ENCODE measurements at regions not wholly inside any gene's neighbourhood (a gene's known extent, or its start where the extent isn't known, plus 50 kb on each side); places are given as distances from the start of the nearest gene placed in this dataset.

DNA sequence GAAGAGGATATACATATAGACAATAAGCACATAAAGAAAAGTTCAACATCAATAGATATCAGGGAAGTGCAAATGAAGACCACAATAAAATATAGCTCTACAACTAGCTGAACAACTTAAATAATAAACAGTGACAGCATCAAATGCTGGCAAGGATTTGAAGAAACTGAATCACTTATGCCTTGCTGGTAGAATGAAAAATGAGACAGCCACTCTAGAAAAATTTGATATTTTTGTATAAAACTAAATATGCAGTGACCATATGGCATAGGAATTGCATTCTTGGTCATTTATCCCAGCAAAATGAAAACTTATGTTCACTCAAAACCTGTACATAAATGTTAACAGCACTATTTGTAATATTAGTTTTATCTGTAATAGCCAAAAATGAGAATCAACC, 1102.0 kb downstream of the C4orf33 start:
- DNase-seq: no peak

- no peak for DNase-seq
These were observed 1107.6 kb downstream of the C4orf33 start for GRCh38 chr4:130203571-130203970.

DNA sequence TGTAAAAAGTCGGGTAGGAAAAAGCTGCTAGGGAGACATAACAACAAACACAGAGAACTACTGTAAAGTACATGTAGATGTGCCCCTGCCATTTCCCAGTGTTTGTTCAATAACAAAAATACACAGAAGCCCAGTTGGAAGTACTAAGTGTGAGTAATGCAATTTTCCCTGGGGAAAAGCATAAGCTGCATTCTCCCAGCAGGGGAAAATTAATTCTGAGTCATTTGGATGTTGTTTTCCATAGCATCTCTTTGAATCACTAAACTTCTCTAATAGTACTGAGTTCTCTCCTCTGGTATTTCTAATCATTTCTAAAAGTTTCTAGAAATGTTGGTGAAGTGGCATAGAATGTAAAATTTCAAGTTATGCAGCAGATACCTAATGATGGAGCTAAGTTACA, 1114.9 kb downstream of the C4orf33 start:
- DNase-seq: no peak

DNA sequence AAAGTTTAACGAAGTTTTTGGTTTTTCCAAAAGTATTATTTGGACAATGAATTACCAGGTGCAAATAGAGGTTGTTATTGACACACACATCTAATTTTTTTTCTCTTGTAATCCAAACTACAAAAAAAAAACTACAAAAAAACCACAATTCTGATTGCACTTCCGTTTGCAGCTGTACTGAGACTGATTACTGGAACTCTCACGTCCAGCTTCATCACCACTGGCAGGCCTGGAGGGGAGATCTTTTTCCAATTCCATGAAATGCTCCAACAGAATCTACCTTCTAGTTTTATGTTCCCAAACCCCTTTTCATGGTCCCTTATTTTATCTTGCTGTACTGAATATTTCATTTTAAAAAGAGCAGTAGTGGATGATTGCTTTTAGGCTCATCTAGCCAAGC, 1118.3 kb downstream of the C4orf33 start:
- no peak for DNase-seq

- no peak for DNase-seq
These were observed 1137.6 kb downstream of the C4orf33 start for GRCh38 chr4:130233377-130234047.

- no peak for DNase-seq
These were observed 1142.2 kb downstream of the C4orf33 start for GRCh38 chr4:130238121-130238520.

GRCh38 chr4:130249002-130249401, 1153.0 kb downstream of the C4orf33 start:
- DNase-seq: no peak

GRCh38 chr4:130257271-130257670, 1161.3 kb downstream of the C4orf33 start:
- no peak for DNase-seq

DNA sequence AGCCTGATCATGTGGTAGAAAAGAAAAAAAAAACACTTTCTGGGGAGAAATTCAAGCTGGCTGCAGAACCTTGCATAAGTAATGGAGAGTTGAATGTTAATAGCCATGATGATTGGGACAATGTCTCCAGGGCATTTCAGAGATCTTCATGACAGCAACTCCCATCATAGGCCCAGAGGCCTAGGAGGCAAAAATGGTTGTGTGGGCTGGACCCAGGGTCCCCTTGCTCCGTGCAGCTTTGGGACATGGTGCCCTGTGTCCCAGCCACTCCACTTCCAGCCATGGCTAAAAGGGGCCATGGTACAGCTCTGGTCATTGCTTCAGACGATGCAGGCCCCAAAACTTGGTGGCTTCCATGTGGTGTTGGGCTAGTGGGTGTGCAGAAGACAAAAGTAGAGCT, 1170.9 kb downstream of the C4orf33 start:
- DNase-seq: no peak

DNA sequence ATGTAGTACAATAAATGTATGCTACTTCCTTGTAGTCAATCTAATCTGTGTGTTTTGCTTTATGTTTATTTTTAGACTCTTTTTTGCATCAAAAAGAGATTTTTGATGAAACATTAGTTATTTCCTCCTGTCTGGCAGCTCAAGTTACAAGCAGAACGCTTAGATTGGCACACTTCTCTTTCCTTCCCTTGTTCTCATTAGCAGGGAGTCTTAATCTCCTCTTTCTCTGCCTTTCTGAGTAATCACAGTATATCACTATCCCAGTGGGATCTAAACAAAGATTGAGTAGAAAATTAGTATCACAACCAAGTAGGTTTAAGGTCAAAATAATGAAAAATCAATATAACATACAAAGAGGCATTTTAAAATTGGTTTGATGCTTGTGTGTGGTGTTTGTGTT, 1192.6 kb downstream of the C4orf33 start:
- peak; percentile 0 for DNase-seq

DNA sequence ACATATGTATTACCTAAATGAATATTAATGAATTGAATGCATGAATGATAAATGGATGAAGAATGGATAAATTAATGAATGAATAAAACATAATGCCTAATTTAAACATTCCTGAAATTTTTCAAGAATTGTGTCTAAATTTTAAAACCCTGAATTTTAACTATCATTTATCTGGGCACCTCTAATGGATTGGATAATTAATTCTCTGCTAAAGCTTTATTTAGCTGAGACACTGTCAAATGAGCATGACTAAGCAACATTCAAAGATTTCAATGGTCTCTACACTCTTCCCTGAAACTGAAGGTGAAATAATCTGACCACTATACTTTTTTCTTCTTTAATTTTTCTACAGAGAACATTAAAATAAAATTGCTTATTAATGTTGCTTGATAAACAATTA, 1197.7 kb downstream of the C4orf33 start:
- no peak for DNase-seq

DNA sequence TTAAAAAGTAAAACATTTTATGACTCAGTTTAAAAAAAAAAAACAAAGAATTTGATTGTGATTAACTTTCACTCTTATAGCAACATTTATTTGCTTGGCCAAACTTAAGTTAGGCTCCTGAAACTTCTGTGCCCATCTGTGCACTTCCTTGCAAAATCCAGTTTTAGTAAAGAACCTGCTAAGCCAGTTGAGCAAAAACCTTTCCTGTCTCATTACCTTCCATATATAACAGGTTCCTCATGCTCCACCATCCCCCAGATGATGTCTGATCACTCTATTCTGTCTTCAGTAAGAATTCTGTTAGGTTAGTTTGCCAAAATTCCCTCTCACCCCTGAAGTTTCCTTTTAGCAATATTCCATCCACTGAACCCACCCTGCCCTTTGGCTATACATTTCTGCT, 1200.5 kb downstream of the C4orf33 start:
- no peak for DNase-seq

DNA sequence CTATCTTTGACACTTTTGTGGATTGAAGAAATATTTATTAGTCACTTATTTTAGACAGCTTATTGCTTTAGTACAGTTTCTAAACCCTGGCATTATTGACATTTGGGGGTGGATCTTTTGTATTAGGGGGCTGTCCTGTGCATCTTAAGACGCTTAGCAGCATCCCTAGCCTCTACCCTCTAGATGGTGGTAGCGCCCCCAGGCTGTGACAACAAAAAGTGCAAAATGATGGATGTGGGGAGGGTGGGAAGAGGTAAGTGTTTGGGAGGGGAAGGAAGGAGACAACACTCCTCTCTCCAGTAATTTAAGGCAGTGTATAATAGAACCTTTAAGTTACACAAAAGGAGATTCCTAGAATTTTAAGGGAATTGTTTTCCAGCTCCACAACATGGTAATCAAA, 1210.6 kb downstream of the C4orf33 start:
- DNase-seq: no peak

- DNase-seq: no peak
These were observed 1213.3 kb downstream of the C4orf33 start for GRCh38 chr4:130309221-130309620.

GRCh38 chr4:130322439-130322838, 1226.5 kb downstream of the C4orf33 start:
- DNase-seq: no peak

GRCh38 chr4:130329036-130329435, 1233.1 kb downstream of the C4orf33 start:
- DNase-seq: no peak

- DNase-seq: no peak
These were observed 1237.3 kb downstream of the C4orf33 start for GRCh38 chr4:130333241-130333759.

GRCh38 chr4:130335417-130336194, 1239.7 kb downstream of the C4orf33 start:
- no peak for DNase-seq

GRCh38 chr4:130336585-130337217, 1240.7 kb downstream of the C4orf33 start:
- no peak for DNase-seq

GRCh38 chr4:130338851-130339250, 1242.9 kb downstream of the C4orf33 start:
- DNase-seq: no peak

DNA sequence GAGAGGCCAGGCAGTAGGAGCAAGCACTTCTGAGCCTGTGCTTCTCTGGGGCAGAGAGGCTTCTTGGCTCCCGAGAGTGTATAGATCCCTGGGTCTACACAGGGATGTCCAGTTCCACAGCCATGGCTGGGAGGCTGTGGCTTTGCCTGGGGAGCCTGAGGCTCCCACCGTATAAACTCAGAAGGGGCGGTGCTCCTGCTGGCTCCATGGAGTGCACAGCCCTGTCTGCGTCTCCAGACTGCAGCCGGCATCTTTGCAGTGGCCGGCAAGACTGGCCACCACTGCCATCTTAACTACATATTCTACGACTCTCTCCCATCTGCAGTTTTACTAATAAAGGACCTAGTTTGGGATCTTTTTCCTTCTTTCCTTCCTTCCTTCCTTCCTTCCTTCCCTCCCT, 1253.8 kb downstream of the C4orf33 start:
- DNase-seq: no peak

DNA sequence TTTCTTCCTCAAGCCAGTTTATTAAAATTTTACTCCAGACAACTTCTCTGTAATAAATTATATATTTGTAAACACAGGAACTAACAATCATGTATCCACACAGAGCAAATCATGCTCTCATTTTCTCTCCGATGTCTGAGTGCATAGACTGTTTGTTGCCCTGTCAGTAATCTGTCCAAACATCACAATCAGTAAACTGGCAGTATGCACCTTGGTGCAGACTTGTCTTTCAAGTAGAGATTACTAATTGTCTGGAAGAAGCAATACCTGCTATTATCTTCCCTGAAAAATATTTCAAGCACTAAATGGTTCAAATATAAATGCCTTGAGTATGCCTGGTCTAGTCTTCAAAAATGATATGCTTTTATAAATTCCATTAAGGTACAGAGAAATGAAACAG, 1260.9 kb downstream of the C4orf33 start:
- DNase-seq: peak; percentile 45

GRCh38 chr4:130359542-130359941, 1263.6 kb downstream of the C4orf33 start:
- DNase-seq: no peak

DNA sequence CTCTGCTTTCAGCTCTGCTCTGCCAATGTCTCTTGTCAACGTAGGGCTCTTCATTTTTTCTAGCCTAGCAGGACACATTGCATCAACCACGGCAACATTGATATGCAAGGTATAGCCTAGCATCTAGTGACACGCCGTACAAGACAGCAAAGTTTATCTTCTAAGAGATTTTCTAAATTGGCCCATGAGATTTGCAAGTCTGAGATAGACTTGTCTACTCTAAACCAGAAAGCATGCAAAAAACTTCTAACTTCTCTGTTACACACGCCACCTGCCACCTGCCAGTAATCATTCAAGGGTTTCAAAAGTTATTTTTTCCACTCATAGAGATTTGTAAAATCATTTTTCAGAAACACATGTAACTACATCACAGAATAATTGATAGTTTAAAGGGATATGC, 1265.7 kb downstream of the C4orf33 start:
- no peak for DNase-seq

Measured in NCI-H2227 treated with DMSO at 0.1 percent for 48 hours (cell line).